ENCODE measurements at regions not wholly inside any gene's neighbourhood (a gene's known extent, or its start where the extent isn't known, plus 50 kb on each side); places are given as distances from the start of the nearest gene placed in this dataset.

- TF ChIP-seq VEZF1 (CRISPR knock-in tag; IDR thresholded peaks at IDR 0.05), result no peak
- no peak for TF ChIP-seq STAG1 (CRISPR knock-in tag; IDR thresholded peaks at IDR 0.05; ENCODE audit: borderline replicate concordance)
- no peak for TF ChIP-seq KLF10 (CRISPR knock-in tag; IDR thresholded peaks at IDR 0.05)
These were observed 287.7 kb downstream of the BMP4 start (continued) for GRCh38 chr14:53668897-53669296.

GRCh38 chr14:53663709-53664108, 292.9 kb downstream of the BMP4 start:
- H3K4me3 ChIP-seq, result no peak overlapping the region
- no peaks in the 10 kb centered on the region for H3K9me1 ChIP-seq (ENCODE audit: control insufficient read depth, insufficient read depth, low read length)
- in situ Hi-C loops (cut with MboI), result no loop called here
- ATAC-seq (no peak), FAIRE-seq (no peak), DNase-seq (ENCODE audit: extremely low read depth in 1 of 4, low spot score in 3 of 4) (no peak)
- H3K36me3 ChIP-seq (ENCODE audit: control insufficient read depth, insufficient read depth, low read length), result no peaks in the 10 kb centered on the region
- H3K4me2 ChIP-seq (ENCODE audit: insufficient read depth, low read length), result no peak overlapping the region
- H3K9ac ChIP-seq (ENCODE audit: insufficient read depth in 1 of 2, low read depth in 2 of 2, low read length in 2 of 2), result no peak overlapping the region
- H3K4me1 ChIP-seq (replicated peaks in 1 of 2; ENCODE audit: control insufficient read depth in 2 of 2, insufficient read depth in 2 of 2, low read length in 2 of 2), result no peaks in the 10 kb centered on the region
- 3% methylated on average over 3 of the region's 3 CpGs for WGBS (ENCODE audit: insufficient coverage, low coverage, missing lambda C conversion rate)
- ChIA-PET POLR2A (no interaction called here), CTCF (ENCODE audit: low intra/inter-chr PET ratio) (no interaction called here)
- no peak overlapping the region for H2AFZ ChIP-seq (ENCODE audit: low read depth, low read length)
- intact Hi-C loops (cut with micrococcal nuclease), result no loop called here
- H3K27ac ChIP-seq (ENCODE audit: extremely low read depth, low read depth, low read length), result no peak overlapping the region
- no peaks in the 10 kb centered on the region for H4K20me1 ChIP-seq (replicated peaks; ENCODE audit: control insufficient read depth, insufficient read depth, low read length)
- no peaks in the 10 kb centered on the region for H3K27me3 ChIP-seq (ENCODE audit: control insufficient read depth in 2 of 2, insufficient read depth in 2 of 2, low read length in 2 of 2)
- no peaks in the 10 kb centered on the region; the same call in 1 of the 2 replicates for H3K9me3 ChIP-seq (replicated peaks; ENCODE audit: control insufficient read depth, insufficient read depth, low read depth, low read length)
- no peaks in the 10 kb centered on the region for H3K79me2 ChIP-seq (ENCODE audit: control insufficient read depth, insufficient read depth, low read length)
- no TSS peak for BruUV-seq (replicated peaks)
- no peak for TF ChIP-seq KLF6 (CRISPR knock-in tag; IDR thresholded peaks at IDR 0.05; ENCODE audit: borderline replicate concordance)
- TF ChIP-seq HIVEP1 (CRISPR knock-in tag; IDR thresholded peaks at IDR 0.05), result no peak
- no peak for TF ChIP-seq JUNB (CRISPR knock-in tag; conservative IDR thresholded peaks at IDR 0.05)
- TF ChIP-seq ADNP (tag; IDR thresholded peaks at IDR 0.05), result no peak
- no peak for TF ChIP-seq E2F6 (IDR thresholded peaks at IDR 0.05; ENCODE audit: borderline replicate concordance in 1 of 2, extremely low read depth in 1 of 2, insufficient read depth in 1 of 2, insufficient read length in 1 of 2, low read depth in 1 of 2, low read length in 1 of 2, poor library complexity in 1 of 2, severe bottlenecking in 1 of 2)
- TF ChIP-seq TCF15 (CRISPR knock-in tag; IDR thresholded peaks at IDR 0.05), result no peak
- no peak for TF ChIP-seq STAG1 (CRISPR knock-in tag; IDR thresholded peaks at IDR 0.05; ENCODE audit: borderline replicate concordance)
- TF ChIP-seq ELF4 (CRISPR knock-in tag; IDR thresholded peaks at IDR 0.05), result no peak
- TF ChIP-seq ZNF253 (CRISPR knock-in tag; conservative IDR thresholded peaks at IDR 0.05), result no peak
- TF ChIP-seq MLX (CRISPR knock-in tag; conservative IDR thresholded peaks at IDR 0.05), result no peak
- TF ChIP-seq TAF15 (IDR thresholded peaks at IDR 0.05; ENCODE audit: low read depth, low read length), result no peak
- no peak for TF ChIP-seq SMARCE1 (IDR thresholded peaks at IDR 0.05)
- TF ChIP-seq ZNF311 (CRISPR knock-in tag; IDR thresholded peaks at IDR 0.05), result no peak
- no peak for TF ChIP-seq ETV5 (CRISPR knock-in tag; IDR thresholded peaks at IDR 0.05; ENCODE audit: low read depth)
- TF ChIP-seq ATF4 (CRISPR knock-in tag; IDR thresholded peaks at IDR 0.05), result no peak
